GM12878 (cell line): ENCODE measurements at regions not wholly inside any gene's neighbourhood (a gene's known extent, or its start where the extent isn't known, plus 50 kb on each side); places are given as distances from the start of the nearest gene placed in this dataset.

Experiments
- CREB1 ChIP-seq: IDR thresholded peaks from 2 replicates; pipeline ENCODE4 v1.6.1; 2012; ENCODE audit warnings: low read depth, mild to moderate bottlenecking, inconsistent platforms
- CTCF ChIP-seq, 3 experiments: IDR thresholded peaks in 2 of 3; conservative IDR thresholded peaks in 1 of 3; 2 replicates each; pipeline ENCODE4 v1.5.1; 2011; ENCODE audit warnings: low read depth in 3 of 3, low read length in 3 of 3, mild to moderate bottlenecking in 3 of 3, control low read depth in 2 of 3, moderate library complexity in 2 of 3, inconsistent platforms in 1 of 3, mixed read lengths in 1 of 3; ENCODE audit not compliant: control insufficient read depth in 2 of 3, insufficient read depth in 1 of 3; ENCODE audit errors: extremely low read depth in 1 of 3
- RCOR1 ChIP-seq: conservative IDR thresholded peaks from 2 replicates; pipeline ENCODE4 v1.6.1; 2012; ENCODE audit warnings: low read depth, low read length, improper control_type of control experiment

DNA sequence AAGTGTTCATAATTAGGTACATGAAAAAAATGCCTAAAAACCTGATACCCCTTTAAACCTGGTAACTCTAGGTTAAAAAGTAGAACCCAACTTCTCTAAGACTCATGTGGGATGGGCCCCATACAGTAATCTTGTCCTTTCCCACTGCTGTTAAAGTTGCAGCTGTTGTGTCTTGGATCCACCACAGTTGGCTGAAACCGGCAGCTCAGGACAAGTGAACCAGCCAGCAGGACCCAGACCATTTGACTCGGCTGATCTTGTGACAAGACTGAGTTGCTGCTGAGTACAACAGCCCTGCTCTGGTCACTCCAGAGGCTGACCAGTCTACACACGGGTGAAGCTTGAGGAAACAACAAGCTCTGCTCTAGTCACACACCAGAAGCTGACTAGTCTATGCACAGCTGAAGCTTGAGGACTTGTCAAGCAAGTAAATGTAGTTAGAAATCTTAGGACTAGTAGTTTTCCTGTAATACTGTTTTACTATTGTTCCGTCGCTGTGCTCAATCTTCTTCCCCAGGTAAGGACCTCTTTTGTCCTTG, 60.6 kb downstream of the DHRS2 start:
- no peak for TF ChIP-seq RCOR1
- no peak for TF ChIP-seq CTCF (IDR thresholded peaks at IDR 0.05 in 2 of 3, conservative IDR thresholded peaks at IDR 0.05 in 1 of 3; ENCODE audit: control insufficient read depth in 2 of 3, extremely low read depth in 1 of 3, insufficient read depth in 1 of 3, low read depth in 3 of 3, low read length in 3 of 3)
- no peak for TF ChIP-seq CREB1
